ENCODE measurements at regions not wholly inside any gene's neighbourhood (a gene's known extent, or its start where the extent isn't known, plus 50 kb on each side); places are given as distances from the start of the nearest gene placed in this dataset.
"Not testable (repeated sequence)": the region's sequence is repeated elsewhere in the genome, so short reads cannot be mapped to it uniquely, and the experiment has no call there.

DNA sequence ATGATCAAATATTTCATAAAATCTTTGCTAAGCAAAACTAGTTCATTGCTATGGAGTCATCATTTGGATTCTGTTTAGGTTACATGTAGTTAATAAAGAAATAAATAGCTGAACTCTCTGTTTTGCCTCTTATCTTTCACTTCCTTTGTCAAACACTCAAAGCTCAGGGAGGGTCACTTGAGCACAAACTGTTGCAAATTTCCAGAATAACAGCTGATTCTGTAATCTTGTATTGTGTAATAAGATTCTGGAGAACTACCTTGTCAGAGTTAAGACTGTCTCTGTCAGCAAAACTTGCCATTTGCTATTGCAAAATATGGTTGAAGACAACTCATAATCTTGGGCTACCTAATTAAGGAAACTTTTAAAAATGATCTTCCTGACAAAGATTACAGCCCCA, 182.0 kb upstream of the MOCS2 start:
- Histone ChIP-seq H3K27me3 (no peaks in the 10 kb centered on the region), H3K9me3 (peaks cover 0 to 15% (median 0%) of the 10 kb centered on the region in 11 donors), H3K4me3 (no peak overlapping the region), H3K27ac (no peak overlapping the region), H3K4me1 (peaks cover 0 to 2% (median 0%) of the 10 kb centered on the region in 9 donors), H3K36me3 (no peaks in the 10 kb centered on the region)
- no peak for DNase-seq
- ATAC-seq = peak in 5 of 8 donors; percentile 12 to 83 (median 76)
- intact Hi-C loops (cut with DNase I) = no loop called here
- TF ChIP-seq, protein P1, sequence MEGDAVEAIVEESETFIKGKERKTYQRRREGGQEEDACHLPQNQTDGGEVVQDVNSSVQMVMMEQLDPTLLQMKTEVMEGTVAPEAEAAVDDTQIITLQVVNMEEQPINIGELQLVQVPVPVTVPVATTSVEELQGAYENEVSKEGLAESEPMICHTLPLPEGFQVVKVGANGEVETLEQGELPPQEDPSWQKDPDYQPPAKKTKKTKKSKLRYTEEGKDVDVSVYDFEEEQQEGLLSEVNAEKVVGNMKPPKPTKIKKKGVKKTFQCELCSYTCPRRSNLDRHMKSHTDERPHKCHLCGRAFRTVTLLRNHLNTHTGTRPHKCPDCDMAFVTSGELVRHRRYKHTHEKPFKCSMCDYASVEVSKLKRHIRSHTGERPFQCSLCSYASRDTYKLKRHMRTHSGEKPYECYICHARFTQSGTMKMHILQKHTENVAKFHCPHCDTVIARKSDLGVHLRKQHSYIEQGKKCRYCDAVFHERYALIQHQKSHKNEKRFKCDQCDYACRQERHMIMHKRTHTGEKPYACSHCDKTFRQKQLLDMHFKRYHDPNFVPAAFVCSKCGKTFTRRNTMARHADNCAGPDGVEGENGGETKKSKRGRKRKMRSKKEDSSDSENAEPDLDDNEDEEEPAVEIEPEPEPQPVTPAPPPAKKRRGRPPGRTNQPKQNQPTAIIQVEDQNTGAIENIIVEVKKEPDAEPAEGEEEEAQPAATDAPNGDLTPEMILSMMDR (IDR thresholded peaks at IDR 0.05) = no peak

DNA sequence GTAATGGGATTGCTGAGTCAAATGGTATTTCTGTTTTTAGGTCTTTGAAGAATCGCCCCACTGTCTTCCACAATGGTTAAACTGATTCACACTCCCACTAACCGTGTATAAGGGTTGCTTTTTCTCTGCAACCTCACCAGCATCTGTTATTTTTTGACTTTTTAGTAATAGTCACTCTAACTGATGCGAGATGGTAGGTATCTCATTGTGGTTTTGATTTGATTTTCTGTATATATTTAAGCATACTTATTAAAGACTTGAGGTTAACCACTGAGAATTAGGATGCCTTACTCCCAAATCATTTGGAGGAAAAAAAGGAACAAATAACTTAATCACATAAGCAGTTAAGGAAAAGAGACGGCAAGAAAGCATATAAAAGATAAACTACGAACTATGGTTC, 181.6 kb upstream of the FST start:
- no peaks in the 10 kb centered on the region for H3K9me3 ChIP-seq
- ATAC-seq (no peak), DNase-seq (no peak)
- no peaks in the 10 kb centered on the region for H3K27me3 ChIP-seq
- intact Hi-C loops (cut with DNase I) = no loop called here
- no peaks in the 10 kb centered on the region for H3K4me1 ChIP-seq
- 70 to 73% methylated on average over 5 of the region's 5 CpGs for WGBS, 2 donors
- TF ChIP-seq, protein P1 (IDR thresholded peaks at IDR 0.05) = no peak
- H3K27ac ChIP-seq = no peak overlapping the region
- no peaks in the 10 kb centered on the region for H3K36me3 ChIP-seq
- no peak overlapping the region for H3K4me3 ChIP-seq

DNA sequence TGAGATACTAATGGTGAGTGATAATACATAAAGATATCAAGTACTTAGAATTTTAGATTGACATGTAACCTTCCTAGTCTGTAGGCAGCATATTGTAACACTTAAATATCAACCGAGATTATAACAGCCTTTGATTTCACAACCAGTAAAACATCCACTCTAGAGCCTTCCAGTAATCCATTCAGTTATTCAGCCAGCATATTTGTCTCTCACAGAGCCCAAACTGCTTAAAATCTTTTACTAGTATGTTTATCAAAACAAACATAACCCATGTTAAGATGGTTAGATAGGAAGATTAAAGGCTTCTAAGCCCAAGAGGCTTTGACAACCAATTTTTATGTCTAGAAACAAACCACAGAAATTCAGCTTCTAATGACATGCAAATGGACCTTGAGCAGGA, 177.9 kb upstream of the FST start:
- 46 to 49% methylated on average over 1 of the region's 1 CpG for WGBS, 2 donors
- no peaks in the 10 kb centered on the region for H3K27me3 ChIP-seq
- no peaks in the 10 kb centered on the region for H3K36me3 ChIP-seq
- intact Hi-C loops (cut with DNase I) = no loop called here
- H3K4me3 ChIP-seq = no peak overlapping the region
- H3K4me1 ChIP-seq = no peaks in the 10 kb centered on the region
- H3K27ac ChIP-seq = no peak overlapping the region
- peaks cover 0 to 12% (median 2%) of the 10 kb centered on the region in 11 donors for H3K9me3 ChIP-seq
- DNase-seq (no peak), ATAC-seq (no peak)
- TF ChIP-seq, protein P1 (IDR thresholded peaks at IDR 0.05) = no peak

DNA sequence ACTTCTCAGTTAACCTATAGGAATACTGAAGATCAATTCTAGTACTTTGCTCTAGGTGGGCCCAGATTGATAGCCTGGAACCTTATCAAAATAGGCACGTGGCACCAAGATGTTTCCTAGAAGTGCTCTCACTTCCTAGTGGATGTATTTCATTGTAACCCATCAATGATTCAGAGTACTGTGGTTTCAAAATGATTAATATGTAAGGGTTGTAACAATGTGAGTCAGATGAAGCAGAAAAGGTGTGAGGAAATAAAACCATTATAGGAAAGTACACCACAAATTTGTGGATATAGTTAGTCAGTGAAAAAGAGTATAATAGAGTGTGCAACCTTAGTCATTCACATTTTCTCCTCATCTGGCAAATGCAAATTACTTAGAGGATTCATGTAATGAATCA, 177.3 kb upstream of the FST start:
- H3K27me3 ChIP-seq = no peaks in the 10 kb centered on the region

DNA sequence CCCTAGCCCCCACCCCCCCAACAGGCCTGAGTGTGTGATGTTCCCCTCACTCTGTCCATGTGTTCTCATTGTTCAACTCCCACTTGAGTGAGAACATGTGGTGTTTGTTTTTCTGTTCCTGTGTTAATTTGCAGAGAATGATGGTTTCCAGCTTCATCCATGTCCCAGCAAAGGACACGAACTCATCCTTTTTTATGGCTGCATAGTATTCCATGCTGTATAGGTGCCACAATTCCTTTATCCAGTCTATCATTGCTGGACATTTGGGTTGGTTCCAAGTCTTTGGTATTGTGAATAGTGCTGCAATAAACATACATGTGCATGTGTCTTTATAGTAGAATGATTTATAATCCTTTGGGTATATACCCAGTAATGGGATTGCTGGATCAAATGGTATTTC, 175.1 kb upstream of the FST start:
- H3K4me3 ChIP-seq; H3K27ac ChIP-seq; DNase-seq; ATAC-seq; intact Hi-C loops (cut with DNase I); H3K36me3 ChIP-seq; H3K4me1 ChIP-seq; H3K27me3 ChIP-seq: not testable (repeated sequence)
- H3K9me3 ChIP-seq = peaks cover 0 to 31% (median 2%) of the 10 kb centered on the region in 11 donors
- WGBS, 2 donors = 83 to 89% methylated on average over 1 of the region's 1 CpG

More for the DNA sequence above, 177.3 kb upstream of the FST start:
- intact Hi-C loops (cut with DNase I) = no loop called here
- Histone ChIP-seq H3K4me1 (no peaks in the 10 kb centered on the region), H3K9me3 (peaks cover 0 to 16% (median 2%) of the 10 kb centered on the region in 11 donors), H3K27ac (no peak overlapping the region), H3K4me3 (no peak overlapping the region), H3K36me3 (no peaks in the 10 kb centered on the region)
- 48 to 54% methylated on average over 1 of the region's 1 CpG for WGBS, 2 donors
- DNase-seq = no peak
- TF ChIP-seq, protein P1 (IDR thresholded peaks at IDR 0.05) = no peak
- ATAC-seq = no peak
